Neuronal stem cell (in vitro differentiated cells): ENCODE measurements at regions not wholly inside any gene's neighbourhood (a gene's known extent, or its start where the extent isn't known, plus 50 kb on each side); places are given as distances from the start of the nearest gene placed in this dataset.

Experiments
- DNase-seq: peaks from one replicate; pipeline ENCODE4 v3.0.0-alpha.2; 2013; ENCODE audit warnings: low spot score
- H2AFZ ChIP-seq: one replicate; pipeline ENCODE4 v1.6.1; 2013; ENCODE audit warnings: mild to moderate bottlenecking, low read length, inconsistent platforms
- H2AK5ac ChIP-seq: 2 replicates; pipeline ENCODE4 v1.6.1; 2013; ENCODE audit warnings: low read depth, mild to moderate bottlenecking, inconsistent platforms, low read length, moderate library complexity, mixed read lengths
- H2BK120ac ChIP-seq: 2 replicates; pipeline ENCODE4 v1.6.1; 2013; ENCODE audit warnings: low read depth, mild to moderate bottlenecking, inconsistent platforms, low read length, moderate library complexity, mixed read lengths
- H2BK12ac ChIP-seq: one replicate; pipeline ENCODE4 v1.6.1; 2013; ENCODE audit warnings: low read length, inconsistent platforms
- H2BK15ac ChIP-seq: 2 replicates; pipeline ENCODE4 v1.6.1; 2013; ENCODE audit warnings: mild to moderate bottlenecking, low read length, inconsistent platforms, mixed read lengths
- H2BK5ac ChIP-seq: one replicate; pipeline ENCODE4 v1.6.1; 2013; ENCODE audit warnings: inconsistent platforms, mild to moderate bottlenecking, low read length, moderate library complexity
- H3K14ac ChIP-seq: one replicate; pipeline ENCODE4 v1.6.1; 2013; ENCODE audit warnings: low read length, inconsistent platforms
- H3K18ac ChIP-seq: 2 replicates; pipeline ENCODE4 v1.6.1; 2013; ENCODE audit warnings: low read length, inconsistent platforms
- H3K23ac ChIP-seq: 2 replicates; pipeline ENCODE4 v1.6.1; 2013; ENCODE audit warnings: low read depth, mild to moderate bottlenecking, mixed read lengths, low read length, inconsistent platforms; ENCODE audit not compliant: poor library complexity
- H3K27ac ChIP-seq: replicated peaks from 3 replicates; pipeline ENCODE4 v1.5.1; 2013; ENCODE audit warnings: low read length, inconsistent platforms
- H3K27me3 ChIP-seq, 3 experiments: 2 replicates each; pipeline ENCODE4 v1.6.1; 2013; ENCODE audit warnings: low read length in 3 of 3, mild to moderate bottlenecking in 2 of 3, inconsistent platforms in 1 of 3, low read depth in 1 of 3, mixed read lengths in 1 of 3, moderate library complexity in 1 of 3; ENCODE audit not compliant: control insufficient read depth in 3 of 3, insufficient read depth in 3 of 3
- H3K36me3 ChIP-seq, 2 donors: replicated peaks in 1 of 2; 2 replicates each; pipeline ENCODE4 v1.6.1; 2013; ENCODE audit warnings: low read length in 2 of 2; ENCODE audit not compliant: control insufficient read depth in 2 of 2, insufficient read depth in 2 of 2
- H3K4ac ChIP-seq: 2 replicates; pipeline ENCODE4 v1.6.1; 2013; ENCODE audit warnings: inconsistent platforms, mild to moderate bottlenecking, low read length, moderate library complexity
- H3K4me1 ChIP-seq, 2 donors: 1 replicate in 1 of 2; 2 replicates in 1 of 2; pipeline ENCODE4 v1.6.1; 2013; ENCODE audit warnings: low read length in 2 of 2, low read depth in 1 of 2; ENCODE audit not compliant: control insufficient read depth in 2 of 2, insufficient read depth in 1 of 2
- H3K4me2 ChIP-seq: one replicate; pipeline ENCODE4 v1.6.1; 2013; ENCODE audit warnings: mild to moderate bottlenecking, low read length, inconsistent platforms; ENCODE audit not compliant: insufficient read depth, poor library complexity, severe bottlenecking
- H3K4me3 ChIP-seq, 2 donors: 2 replicates each; pipeline ENCODE4 v1.5.1; 2013; ENCODE audit warnings: low read length in 2 of 2, mild to moderate bottlenecking in 2 of 2, inconsistent platforms in 1 of 2, moderate library complexity in 1 of 2
- H3K79me1 ChIP-seq: one replicate; pipeline ENCODE4 v1.6.1; 2013; ENCODE audit warnings: low read depth, mild to moderate bottlenecking, inconsistent platforms, low read length, moderate library complexity
- H3K9ac ChIP-seq: one replicate; pipeline ENCODE4 v1.6.1; 2013; ENCODE audit warnings: mild to moderate bottlenecking, low read depth, low read length, inconsistent platforms; ENCODE audit not compliant: poor library complexity
- H3K9me3 ChIP-seq, 2 donors: replicated peaks in 1 of 2; 2 replicates each; pipeline versions ENCODE3 to v1.6.1; 2013; ENCODE audit warnings: low read length in 2 of 2, mild to moderate bottlenecking in 2 of 2, inconsistent platforms in 1 of 2, low read depth in 1 of 2, mixed read lengths in 1 of 2, moderate library complexity in 1 of 2; ENCODE audit not compliant: control insufficient read depth in 2 of 2, insufficient read depth in 1 of 2
- H4K8ac ChIP-seq: one replicate; pipeline ENCODE4 v1.6.1; 2013; ENCODE audit warnings: low read depth, mild to moderate bottlenecking, inconsistent platforms, low read length, moderate library complexity
- H4K91ac ChIP-seq: one replicate; pipeline ENCODE4 v1.6.1; 2013; ENCODE audit warnings: low read length, low read depth, mild to moderate bottlenecking, inconsistent platforms; ENCODE audit not compliant: poor library complexity
- WGBS, 2 donors: extraction: QIAGEN DNeasy Blood & Tissue Kit; methylation state at CpG; one replicate each; pipeline ENCODE4 v1.1.7; 2013; ENCODE audit warnings: missing lambda C conversion rate in 2 of 2, mixed read lengths in 1 of 2; ENCODE audit not compliant: insufficient read length in 2 of 2, insufficient replicate concordance in 1 of 2; ENCODE audit errors: extremely low coverage in 2 of 2; 5-methylcytosine and 5-hydroxymethylcytosine counted together

DNA sequence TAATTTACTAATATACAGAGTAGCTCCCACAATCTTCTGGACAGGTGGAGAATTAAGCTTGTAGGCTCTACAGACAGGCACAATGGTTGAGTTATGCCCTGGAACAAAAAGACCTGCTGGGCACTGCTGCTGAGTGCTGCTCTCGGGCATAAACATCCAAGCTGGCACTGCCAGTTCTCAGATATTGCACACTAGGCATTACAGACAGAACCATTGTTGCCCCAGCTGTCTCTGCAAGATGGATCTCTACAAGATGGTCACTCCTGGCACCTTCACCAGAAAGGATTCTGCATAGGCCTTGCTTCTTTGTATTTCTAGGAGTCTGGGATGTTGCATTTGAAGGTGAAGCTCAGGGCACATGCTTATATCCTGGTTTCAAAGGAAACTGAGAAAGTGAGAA is 527.1 kb downstream of the STIM2 start:
- DNase-seq: no peak
- Histone ChIP-seq H3K18ac (no peak overlapping the region), H3K9me3 (no peaks in the 10 kb centered on the region), H4K91ac (no peak overlapping the region), H3K4me1 (no peaks in the 10 kb centered on the region), H3K9ac (no peak overlapping the region), H2BK15ac (no peak overlapping the region), H3K14ac (no peak overlapping the region), H3K36me3 (no peaks in the 10 kb centered on the region), H2BK12ac (no peak overlapping the region), H3K23ac (no peak overlapping the region), H2AK5ac (no peak overlapping the region), H3K79me1 (no peaks in the 10 kb centered on the region), H4K8ac (no peak overlapping the region), H2BK5ac (no peak overlapping the region), H3K4me3 (no peak overlapping the region), H2BK120ac (no peak overlapping the region), H3K4ac (no peak overlapping the region), H2AFZ (no peak overlapping the region), H3K27me3 (peaks cover 0 to 3% (median 0%) of the 10 kb centered on the region in 3 experiments), H3K27ac (no peak overlapping the region), H3K4me2 (no peak overlapping the region)
- WGBS, 2 donors: no CpG with 5 or more reads among the region's 1 CpG

DNA sequence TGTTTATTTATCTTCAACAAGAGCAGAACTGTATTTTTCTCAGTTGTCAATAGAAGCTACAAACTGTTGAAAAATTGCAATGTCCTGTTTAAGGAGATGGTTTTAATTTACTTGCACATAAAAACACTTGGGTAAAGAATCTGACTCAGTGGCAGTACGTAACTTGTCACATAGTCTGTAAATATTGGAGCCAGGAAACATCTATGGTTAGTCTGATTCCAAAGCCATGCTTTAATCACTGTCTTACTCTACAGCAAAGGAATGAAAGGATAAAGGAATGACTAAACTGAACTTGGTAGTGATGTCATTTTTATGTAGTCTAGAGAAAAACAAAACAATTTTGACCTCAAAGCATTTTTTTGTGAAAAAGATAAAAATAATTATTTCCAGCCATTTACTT is 537.2 kb downstream of the STIM2 start:
- no peak overlapping the region for H4K91ac ChIP-seq
- H2BK120ac ChIP-seq: no peak overlapping the region
- no peak overlapping the region for H2AFZ ChIP-seq
- H2BK5ac ChIP-seq: no peak overlapping the region
- H3K79me1 ChIP-seq: no peaks in the 10 kb centered on the region
- no peak overlapping the region for H3K4me2 ChIP-seq
- H3K9ac ChIP-seq: no peak overlapping the region
- WGBS, 2 donors: no CpG with 5 or more reads among the region's 1 CpG
- H3K4ac ChIP-seq: no peak overlapping the region
- H3K9me3 ChIP-seq: no peaks in the 10 kb centered on the region
- no peaks in the 10 kb centered on the region for H3K27me3 ChIP-seq
- H3K4me1 ChIP-seq: no peaks in the 10 kb centered on the region
- no peak overlapping the region for H3K4me3 ChIP-seq
- H3K18ac ChIP-seq: no peak overlapping the region
- no peak overlapping the region for H2AK5ac ChIP-seq
- H4K8ac ChIP-seq: no peak overlapping the region
- no peak overlapping the region for H3K14ac ChIP-seq
- H3K23ac ChIP-seq: no peak overlapping the region
- no peak overlapping the region for H2BK15ac ChIP-seq
- no peaks in the 10 kb centered on the region for H3K36me3 ChIP-seq
- no peak for DNase-seq
- no peak overlapping the region for H3K27ac ChIP-seq
- H2BK12ac ChIP-seq: no peak overlapping the region

DNA sequence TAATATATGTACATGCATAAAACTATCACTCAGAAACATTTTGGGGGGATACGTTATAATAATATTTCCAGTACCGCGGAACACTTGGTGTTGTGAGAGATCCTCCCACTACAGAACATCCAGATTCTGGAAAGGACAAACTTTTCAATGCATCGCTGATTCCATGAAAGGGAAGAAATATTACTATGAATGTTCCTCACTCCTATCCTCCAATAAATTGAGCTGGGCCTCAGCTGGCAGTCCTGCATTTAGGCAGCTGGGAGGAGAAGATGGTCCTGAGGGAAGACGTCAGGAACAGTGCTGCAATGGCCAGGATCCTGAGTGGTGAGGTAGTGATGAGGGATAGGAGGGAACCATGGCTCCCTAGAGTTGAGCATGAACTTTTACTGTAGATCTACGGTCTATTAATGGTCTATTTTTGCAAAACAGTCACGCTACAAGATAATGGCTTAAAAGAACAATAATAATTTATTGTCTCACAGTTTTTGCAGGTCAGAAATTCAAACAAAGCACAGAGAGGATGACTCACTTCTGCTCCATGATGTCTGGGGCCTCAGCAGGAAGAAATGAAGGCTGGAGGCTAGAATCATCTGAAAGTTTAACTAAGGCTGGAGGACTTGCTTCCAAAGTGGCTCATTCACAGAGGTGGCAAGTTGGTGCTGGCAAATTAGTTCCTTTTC is 538.1 kb downstream of the STIM2 start:
- Histone ChIP-seq H3K23ac (no peak overlapping the region), H3K4ac (no peak overlapping the region), H3K14ac (no peak overlapping the region), H3K4me1 (no peaks in the 10 kb centered on the region), H3K9me3 (no peaks in the 10 kb centered on the region), H3K4me2 (no peak overlapping the region), H2BK12ac (no peak overlapping the region), H3K9ac (no peak overlapping the region), H3K27me3 (no peaks in the 10 kb centered on the region), H3K27ac (no peak overlapping the region), H3K18ac (peak overlapping the region; percentile 48), H2AFZ (no peak overlapping the region), H4K8ac (no peak overlapping the region), H2BK15ac (no peak overlapping the region), H2BK5ac (no peak overlapping the region), H3K4me3 (no peak overlapping the region), H2AK5ac (no peak overlapping the region), H3K79me1 (no peaks in the 10 kb centered on the region), H4K91ac (no peak overlapping the region), H2BK120ac (no peak overlapping the region), H3K36me3 (no peaks in the 10 kb centered on the region)
- whole genome bisulfite sequencing, 2 donors: no CpG with 5 or more reads among the region's 7 CpGs
- DNase-seq: no peak

DNA sequence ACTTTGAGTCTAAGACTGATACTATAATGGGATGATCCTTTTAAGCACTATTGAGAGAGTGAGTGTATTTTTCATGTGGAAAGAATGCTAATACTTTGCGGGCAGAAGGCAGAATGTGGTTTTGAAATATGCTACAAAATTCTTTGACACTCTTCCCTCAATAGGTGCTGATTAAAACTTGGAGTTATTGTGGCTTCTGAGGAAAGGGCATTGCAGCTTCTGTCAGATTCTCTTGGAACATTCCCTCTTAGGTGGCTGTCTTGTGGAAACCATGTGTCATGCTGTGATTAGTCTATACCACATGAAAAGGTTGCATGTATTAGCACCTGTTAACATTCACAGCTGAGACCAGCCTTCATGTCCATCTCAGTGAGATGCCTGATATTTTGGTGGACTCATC is 547.0 kb downstream of the STIM2 start:
- Histone ChIP-seq H3K18ac (no peak overlapping the region), H3K4me2 (no peak overlapping the region), H3K36me3 (no peaks in the 10 kb centered on the region), H2AFZ (no peak overlapping the region), H2BK5ac (no peak overlapping the region), H3K14ac (no peak overlapping the region), H2BK12ac (no peak overlapping the region), H4K8ac (no peak overlapping the region), H3K4me3 (no peak overlapping the region), H3K9me3 (peaks cover 0 to 5% of the 10 kb centered on the region in 2 donors), H3K27me3 (no peaks in the 10 kb centered on the region), H3K4ac (no peak overlapping the region), H2BK120ac (no peak overlapping the region), H3K27ac (no peak overlapping the region), H3K79me1 (no peaks in the 10 kb centered on the region), H2AK5ac (no peak overlapping the region), H2BK15ac (no peak overlapping the region), H4K91ac (no peak overlapping the region), H3K4me1 (no peaks in the 10 kb centered on the region), H3K9ac (no peak overlapping the region), H3K23ac (no peak overlapping the region)
- WGBS, 2 donors: no CpG with 5 or more reads among the region's 1 CpG
- no peak for DNase-seq
